ENCODE measurements at regions not wholly inside any gene's neighbourhood (a gene's known extent, or its start where the extent isn't known, plus 50 kb on each side); places are given as distances from the start of the nearest gene placed in this dataset.
"Not testable (repeated sequence)": the region's sequence is repeated elsewhere in the genome, so short reads cannot be mapped to it uniquely, and the experiment has no call there.

- no peak for DNase-seq
Observed at GRCh38 chr5:91864962-91865361, 481.8 kb upstream of the ARRDC3 start.

- no peak for DNase-seq
Observed at GRCh38 chr5:91851670-91852069, 468.6 kb upstream of the ARRDC3 start.

DNA sequence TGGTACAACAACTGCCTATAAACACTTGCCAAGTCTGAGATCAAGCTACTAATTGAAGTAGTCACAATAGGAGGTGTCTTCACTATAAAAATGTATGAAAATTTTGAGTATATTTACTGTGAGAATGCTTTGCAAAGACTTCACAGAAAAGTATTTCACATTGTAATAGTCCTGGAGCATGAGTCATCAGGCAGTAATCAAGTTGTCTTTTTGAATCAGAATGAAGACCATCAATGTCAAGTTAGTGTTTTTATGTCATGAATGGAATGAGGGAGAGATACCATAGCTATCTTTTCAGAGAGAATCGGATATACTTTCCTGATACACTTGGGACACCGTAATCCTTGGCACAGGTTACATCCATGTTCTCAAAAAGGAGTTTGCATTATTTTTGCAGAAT lies 466.9 kb upstream of the ARRDC3 start:
- no peak for DNase-seq

DNA sequence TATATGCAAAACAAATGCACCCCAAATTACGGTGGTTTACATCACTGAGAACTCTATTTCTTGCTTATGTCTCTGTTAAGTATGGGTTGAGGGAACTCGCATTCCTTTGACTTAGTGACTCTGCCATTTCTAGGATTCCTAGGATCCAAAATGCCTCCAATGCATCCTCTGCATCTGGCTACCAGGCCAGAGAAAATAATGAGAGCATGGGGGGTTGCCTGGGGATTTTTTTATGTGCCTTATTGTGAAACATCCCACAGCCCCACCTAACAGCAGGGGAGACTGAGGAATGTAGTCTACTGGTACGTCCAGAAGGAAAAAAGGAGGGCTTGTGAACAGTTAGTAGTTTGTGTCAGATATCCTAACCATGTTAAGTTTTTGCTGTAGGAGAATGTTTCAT lies 466.0 kb upstream of the ARRDC3 start:
- no peak for DNase-seq

- no peak for DNase-seq
Observed at GRCh38 chr5:91848453-91848852, 465.3 kb upstream of the ARRDC3 start.

GRCh38 chr5:91841423-91841822 lies 458.3 kb upstream of the ARRDC3 start:
- DNase-seq = no peak

GRCh38 chr5:91840412-91840811 lies 457.3 kb upstream of the ARRDC3 start:
- DNase-seq = no peak

GRCh38 chr5:91839721-91840120 lies 456.6 kb upstream of the ARRDC3 start:
- no peak for DNase-seq

GRCh38 chr5:91839233-91839632 lies 456.1 kb upstream of the ARRDC3 start:
- DNase-seq = no peak

GRCh38 chr5:91830361-91830953 lies 447.3 kb upstream of the ARRDC3 start:
- no peak for DNase-seq

DNA sequence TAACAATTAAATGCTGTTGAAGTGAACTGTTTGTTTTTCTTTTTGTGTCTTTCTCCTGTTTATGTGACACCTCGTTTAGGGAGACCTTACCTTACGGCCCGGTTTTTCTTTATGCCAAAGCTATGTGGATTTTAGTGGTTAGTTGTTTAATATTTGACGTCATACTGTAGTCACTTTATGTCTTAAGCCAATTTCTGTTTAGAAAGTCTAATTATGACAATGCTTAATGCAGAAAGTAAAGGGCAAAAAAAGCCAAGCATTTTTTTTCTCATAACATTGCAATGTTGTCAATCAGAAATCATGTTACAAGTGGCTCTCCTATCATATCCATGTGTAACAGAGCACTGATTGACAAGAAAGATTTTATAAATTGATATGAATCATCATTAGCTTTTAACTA lies 442.5 kb upstream of the ARRDC3 start:
- no peak for DNase-seq

DNA sequence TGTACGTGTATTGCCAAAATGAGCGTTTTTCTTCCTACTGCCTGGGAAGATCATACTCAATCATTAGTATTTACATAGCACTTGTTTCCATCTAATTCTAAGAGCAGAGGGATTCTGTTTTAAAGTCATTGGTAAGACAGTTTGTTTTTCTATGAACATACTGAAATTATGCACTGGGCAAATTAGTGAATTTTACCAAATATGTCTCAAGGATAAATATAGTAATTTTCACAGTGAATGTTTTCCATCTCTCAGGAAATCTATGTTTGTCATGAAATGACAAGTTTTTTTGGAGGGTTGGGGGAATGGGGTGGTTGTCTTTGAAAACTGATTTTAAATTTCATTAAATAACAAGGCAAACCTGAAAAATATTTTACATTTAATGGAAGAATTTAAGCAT lies 441.3 kb upstream of the ARRDC3 start:
- no peak for DNase-seq

GRCh38 chr5:91820874-91821273 lies 437.8 kb upstream of the ARRDC3 start:
- DNase-seq = no peak

DNA sequence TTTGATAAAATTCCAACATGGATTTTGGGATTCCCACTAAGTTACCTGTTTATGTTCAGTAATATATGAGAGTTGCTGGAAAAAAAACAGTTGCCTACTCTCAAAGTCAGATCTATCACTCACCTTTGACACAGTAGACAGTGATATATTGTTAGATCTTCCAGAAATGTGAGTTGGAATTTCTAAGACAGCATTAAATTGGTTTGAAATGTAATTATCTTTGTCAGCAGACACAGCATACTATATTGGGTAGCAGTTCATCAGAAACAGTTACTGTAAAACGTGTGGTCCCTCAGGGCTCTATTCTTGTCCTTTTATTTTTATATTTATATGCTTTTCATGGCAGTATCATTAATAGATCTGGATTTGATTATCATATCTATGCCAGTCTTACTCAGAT lies 433.6 kb upstream of the ARRDC3 start:
- DNase-seq = no peak

GRCh38 chr5:91797576-91797975 lies 414.5 kb upstream of the ARRDC3 start:
- DNase-seq = no peak

DNA sequence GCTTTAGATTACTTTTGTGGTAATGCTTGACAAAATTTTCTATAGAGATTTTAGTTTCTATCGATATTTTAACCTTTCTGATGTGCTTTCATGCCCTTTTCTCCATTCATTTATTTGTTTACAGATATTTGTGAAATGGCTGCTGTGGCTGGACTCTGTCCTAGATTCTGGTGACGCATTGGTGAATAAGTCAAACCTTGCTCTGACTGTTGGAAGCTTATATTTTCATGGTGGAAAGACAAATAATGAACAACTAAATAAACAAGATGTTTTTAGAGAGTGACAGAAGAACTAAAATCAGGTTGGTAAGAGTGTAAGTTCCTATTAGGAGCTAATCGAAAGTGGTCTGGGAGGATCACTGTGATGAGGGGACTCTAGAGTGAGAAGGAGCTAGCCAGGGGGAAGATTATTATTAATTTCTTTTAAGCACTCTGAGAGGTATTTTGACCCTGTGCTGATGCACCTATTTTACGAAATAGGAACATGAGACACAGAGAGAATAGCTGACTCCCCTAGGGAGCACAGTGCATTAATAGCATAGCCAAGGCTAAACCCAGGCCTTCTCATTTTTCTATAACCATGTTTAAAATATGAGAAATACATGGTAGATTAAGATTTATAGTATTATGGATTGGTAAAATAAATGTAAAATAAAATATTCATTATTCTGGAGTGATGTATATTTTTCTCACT lies 411.9 kb upstream of the ARRDC3 start:
- DNase-seq = no peak

- no peak for DNase-seq
Observed at GRCh38 chr5:91794455-91794854, 411.3 kb upstream of the ARRDC3 start.

GRCh38 chr5:91787718-91788117 lies 404.6 kb upstream of the ARRDC3 start:
- DNase-seq = peak; percentile 0

- DNase-seq = no peak
Observed at GRCh38 chr5:91777671-91778070, 394.6 kb upstream of the ARRDC3 start.

DNA sequence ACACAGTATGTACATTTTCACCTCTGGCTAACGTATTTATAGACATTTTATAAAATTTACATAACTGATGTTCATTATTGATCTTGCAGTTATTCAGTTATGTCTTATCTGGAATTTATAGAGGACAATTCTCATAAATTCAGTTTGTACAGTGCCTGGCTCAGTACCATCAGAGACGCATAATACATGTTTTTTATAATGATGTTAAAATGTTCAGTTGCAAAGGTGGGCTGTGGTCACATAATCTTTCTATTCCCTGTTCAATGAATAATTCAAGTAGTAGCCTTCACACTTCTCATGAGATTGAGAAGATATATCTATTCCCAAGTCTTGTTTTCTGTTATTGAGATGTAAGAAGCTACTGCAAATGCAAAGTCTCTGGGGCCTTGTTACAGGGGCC lies 393.1 kb upstream of the ARRDC3 start:
- DNase-seq = no peak

DNA sequence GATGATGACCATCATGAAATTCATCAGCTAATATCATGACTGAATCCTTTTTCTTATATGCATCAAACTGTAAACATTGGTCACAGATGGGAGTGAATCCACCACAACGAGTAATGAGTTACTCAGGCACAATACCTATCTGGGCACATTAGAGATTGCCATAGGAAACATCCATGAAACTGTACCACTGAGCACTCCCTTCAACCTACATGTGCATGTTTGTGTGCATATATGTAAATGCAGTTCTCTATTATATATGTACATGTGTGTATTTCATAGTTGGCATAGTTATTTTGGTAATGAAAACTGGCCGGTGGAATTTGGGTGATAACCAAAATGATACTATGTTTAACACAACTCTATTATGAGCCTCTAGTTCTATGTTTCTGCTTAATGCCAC lies 387.3 kb upstream of the ARRDC3 start:
- DNase-seq = no peak

GRCh38 chr5:91757383-91757782 lies 374.3 kb upstream of the ARRDC3 start:
- not testable (repeated sequence) for DNase-seq

- no peak for DNase-seq
Observed at GRCh38 chr5:91754990-91755389, 371.9 kb upstream of the ARRDC3 start.

DNA sequence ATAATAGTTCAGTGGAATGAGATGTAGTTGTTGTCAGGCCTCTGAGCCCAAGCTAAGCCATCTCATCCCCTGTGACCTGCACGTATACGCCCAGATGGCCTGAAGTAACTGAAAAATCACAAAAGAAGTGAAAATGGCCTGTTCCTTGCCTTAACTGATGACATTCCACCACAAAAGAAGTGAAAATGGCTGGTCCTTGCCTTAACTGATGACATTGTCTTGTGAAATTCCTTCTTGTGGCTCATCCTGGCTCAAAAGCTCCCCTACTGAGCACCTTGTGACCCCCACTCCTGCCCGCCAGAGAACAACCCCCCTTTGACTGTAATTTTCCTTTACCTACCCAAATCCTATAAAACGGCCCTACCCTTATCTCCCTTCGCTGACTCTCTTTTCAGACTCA lies 361.4 kb upstream of the ARRDC3 start:
- not testable (repeated sequence) for DNase-seq

GRCh38 chr5:91742550-91742949 lies 359.4 kb upstream of the ARRDC3 start:
- DNase-seq = peak; percentile 38
